ENCODE measurements at regions not wholly inside any gene's neighbourhood (a gene's known extent, or its start where the extent isn't known, plus 50 kb on each side); places are given as distances from the start of the nearest gene placed in this dataset.

- TF ChIP-seq POLR2A (IDR thresholded peaks at IDR 0.05), result no peak
- no peak for TF ChIP-seq CTCF (IDR thresholded peaks at IDR 0.05)
Measured at GRCh38 chr6:110044096-110044495, 66.0 kb downstream of the GPR6 start.

Data from uterus (tissue), 2 donors.